ENCODE measurements at regions not wholly inside any gene's neighbourhood (a gene's known extent, or its start where the extent isn't known, plus 50 kb on each side); places are given as distances from the start of the nearest gene placed in this dataset.

- TF ChIP-seq CTCF (conservative IDR thresholded peaks at IDR 0.05; ENCODE audit: low read length) = no peak
- DNase-seq (ENCODE audit: low read depth) = no peak
- H3K4me3 ChIP-seq (ENCODE audit: low read length) = no peak overlapping the region
Measured at GRCh38 chr2:145622285-145622684, 1102.4 kb upstream of the ZEB2 start.

- no peak for TF ChIP-seq CTCF (conservative IDR thresholded peaks at IDR 0.05; ENCODE audit: low read length)
- no peak overlapping the region for H3K4me3 ChIP-seq (ENCODE audit: low read length)
- DNase-seq (ENCODE audit: low read depth) = peak; percentile 41
Measured at GRCh38 chr2:145617906-145618305, 1098.0 kb upstream of the ZEB2 start.

- no peak for TF ChIP-seq CTCF (conservative IDR thresholded peaks at IDR 0.05; ENCODE audit: low read length)
- H3K4me3 ChIP-seq (ENCODE audit: low read length) = no peak overlapping the region
- no peak for DNase-seq (ENCODE audit: low read depth)
Measured at GRCh38 chr2:145617420-145617819, 1097.5 kb upstream of the ZEB2 start.

GRCh38 chr2:145615626-145616025 lies 1095.7 kb upstream of the ZEB2 start:
- H3K4me3 ChIP-seq (ENCODE audit: low read length) = no peak overlapping the region
- DNase-seq (ENCODE audit: low read depth) = no peak
- no peak for TF ChIP-seq CTCF (conservative IDR thresholded peaks at IDR 0.05; ENCODE audit: low read length)

- DNase-seq (ENCODE audit: low read depth) = no peak
- no peak overlapping the region for H3K4me3 ChIP-seq (ENCODE audit: low read length)
Measured at GRCh38 chr2:145609951-145610350, 1090.0 kb upstream of the ZEB2 start.

GRCh38 chr2:145601361-145601925 lies 1081.5 kb upstream of the ZEB2 start:
- no peak for DNase-seq (ENCODE audit: low read depth)
- no peak for TF ChIP-seq CTCF (conservative IDR thresholded peaks at IDR 0.05; ENCODE audit: low read length)
- H3K4me3 ChIP-seq (ENCODE audit: low read length) = no peak overlapping the region

More at GRCh38 chr2:145609951-145610350, 1090.0 kb upstream of the ZEB2 start:
- TF ChIP-seq CTCF (conservative IDR thresholded peaks at IDR 0.05; ENCODE audit: low read length) = no peak

GRCh38 chr2:145600811-145601210 lies 1080.9 kb upstream of the ZEB2 start:
- DNase-seq (ENCODE audit: low read depth) = no peak
- no peak for TF ChIP-seq CTCF (conservative IDR thresholded peaks at IDR 0.05; ENCODE audit: low read length)
- no peak overlapping the region for H3K4me3 ChIP-seq (ENCODE audit: low read length)
